GM20000 (cell line): ENCODE measurements at regions not wholly inside any gene's neighbourhood (a gene's known extent, or its start where the extent isn't known, plus 50 kb on each side); places are given as distances from the start of the nearest gene placed in this dataset.

Experiments used
- DNase-seq: peaks from one replicate; pipeline ENCODE4 v3.0.0; 2012; ENCODE audit warnings: low spot score
- CTCF ChIP-seq: IDR thresholded peaks from 2 replicates; pipeline ENCODE4 v1.5.1; 2012; ENCODE audit warnings: mild to moderate bottlenecking, control low read depth; ENCODE audit errors: extremely low read depth, missing control alignments

GRCh38 chr12:39224971-39225370 is 217.9 kb downstream of the KIF21A start:
- no peak for DNase-seq
- no peak for TF ChIP-seq CTCF

GRCh38 chr12:39205969-39206368 is 237.0 kb downstream of the KIF21A start:
- DNase-seq: no peak
- no peak for TF ChIP-seq CTCF

GRCh38 chr12:39199351-39199750 is 243.6 kb downstream of the KIF21A start:
- TF ChIP-seq CTCF: no peak
- no peak for DNase-seq

GRCh38 chr12:39188689-39189088 is 254.2 kb downstream of the KIF21A start:
- no peak for TF ChIP-seq CTCF
- DNase-seq: no peak

- TF ChIP-seq CTCF: no peak
These were observed 256.2 kb downstream of the KIF21A start for GRCh38 chr12:39186744-39187143.

GRCh38 chr12:39178837-39179236 is 264.1 kb downstream of the KIF21A start:
- no peak for TF ChIP-seq CTCF
- no peak for DNase-seq

More at GRCh38 chr12:39186744-39187143, 256.2 kb downstream of the KIF21A start:
- DNase-seq: no peak

GRCh38 chr12:39176356-39176755 is 266.6 kb downstream of the KIF21A start:
- no peak for DNase-seq
- TF ChIP-seq CTCF: no peak
